ENCODE measurements at regions not wholly inside any gene's neighbourhood (a gene's known extent, or its start where the extent isn't known, plus 50 kb on each side); places are given as distances from the start of the nearest gene placed in this dataset.

DNA sequence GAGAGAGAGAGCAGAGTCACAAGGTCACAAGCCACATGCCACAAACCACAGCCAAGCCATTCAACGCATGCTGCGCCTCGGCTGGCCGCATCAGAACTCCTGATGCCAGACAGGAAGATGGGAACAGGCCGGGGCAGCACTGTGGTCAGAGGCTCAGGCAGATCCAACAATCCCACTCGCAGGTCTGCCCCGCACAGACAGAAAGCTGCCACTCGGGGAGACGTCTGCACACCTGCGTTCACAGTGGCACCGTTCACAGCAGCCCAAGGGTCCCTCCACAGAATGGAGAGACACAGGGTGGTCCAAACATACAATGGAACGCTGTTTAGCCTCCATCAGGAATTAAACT, 408.8 kb downstream of the CTTN start:
- ChIA-PET POLR2A (ENCODE audit: unreplicated experiment) (no interaction called here), CTCF (no interaction called here)
- no peaks in the 10 kb centered on the region for H3K4me1 ChIP-seq (replicated peaks; ENCODE audit: insufficient read depth)
- H3K36me3 ChIP-seq (ENCODE audit: low read depth): no peaks in the 10 kb centered on the region
- no peak for DNase-seq
- H3K79me2 ChIP-seq (ENCODE audit: low read depth): no peaks in the 10 kb centered on the region
- BruUV-seq (replicated peaks): no TSS peak
- no peak overlapping the region for H3K4me2 ChIP-seq
- H3K9me2 ChIP-seq (ENCODE audit: insufficient read depth): 0 out of 2 replicates have a peak, but pooled peaks cover 4% of the 10 kb centered on the region
- no peaks in the 10 kb centered on the region for H4K20me1 ChIP-seq (ENCODE audit: insufficient read depth)
- intact Hi-C loops (cut with micrococcal nuclease; ENCODE audit: unreplicated experiment): no loop called here
- no peaks in the 10 kb centered on the region for H3K9me3 ChIP-seq (ENCODE audit: insufficient read depth, low read depth)
- TF ChIP-seq, protein P1, sequence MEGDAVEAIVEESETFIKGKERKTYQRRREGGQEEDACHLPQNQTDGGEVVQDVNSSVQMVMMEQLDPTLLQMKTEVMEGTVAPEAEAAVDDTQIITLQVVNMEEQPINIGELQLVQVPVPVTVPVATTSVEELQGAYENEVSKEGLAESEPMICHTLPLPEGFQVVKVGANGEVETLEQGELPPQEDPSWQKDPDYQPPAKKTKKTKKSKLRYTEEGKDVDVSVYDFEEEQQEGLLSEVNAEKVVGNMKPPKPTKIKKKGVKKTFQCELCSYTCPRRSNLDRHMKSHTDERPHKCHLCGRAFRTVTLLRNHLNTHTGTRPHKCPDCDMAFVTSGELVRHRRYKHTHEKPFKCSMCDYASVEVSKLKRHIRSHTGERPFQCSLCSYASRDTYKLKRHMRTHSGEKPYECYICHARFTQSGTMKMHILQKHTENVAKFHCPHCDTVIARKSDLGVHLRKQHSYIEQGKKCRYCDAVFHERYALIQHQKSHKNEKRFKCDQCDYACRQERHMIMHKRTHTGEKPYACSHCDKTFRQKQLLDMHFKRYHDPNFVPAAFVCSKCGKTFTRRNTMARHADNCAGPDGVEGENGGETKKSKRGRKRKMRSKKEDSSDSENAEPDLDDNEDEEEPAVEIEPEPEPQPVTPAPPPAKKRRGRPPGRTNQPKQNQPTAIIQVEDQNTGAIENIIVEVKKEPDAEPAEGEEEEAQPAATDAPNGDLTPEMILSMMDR (conservative IDR thresholded peaks at IDR 0.05): no peak
- TF ChIP-seq EZH2 (IDR thresholded peaks at IDR 0.05; ENCODE audit: low read depth): no peak
- no peaks in the 10 kb centered on the region for H3K27me3 ChIP-seq (ENCODE audit: insufficient read depth, low read depth)
- no peak overlapping the region for H3K4me3 ChIP-seq
- H2AFZ ChIP-seq: no peak overlapping the region
- H3K27ac ChIP-seq: no peak overlapping the region
- no peaks in the 10 kb centered on the region for H3F3A ChIP-seq (ENCODE audit: insufficient read depth, low read depth)

DNA sequence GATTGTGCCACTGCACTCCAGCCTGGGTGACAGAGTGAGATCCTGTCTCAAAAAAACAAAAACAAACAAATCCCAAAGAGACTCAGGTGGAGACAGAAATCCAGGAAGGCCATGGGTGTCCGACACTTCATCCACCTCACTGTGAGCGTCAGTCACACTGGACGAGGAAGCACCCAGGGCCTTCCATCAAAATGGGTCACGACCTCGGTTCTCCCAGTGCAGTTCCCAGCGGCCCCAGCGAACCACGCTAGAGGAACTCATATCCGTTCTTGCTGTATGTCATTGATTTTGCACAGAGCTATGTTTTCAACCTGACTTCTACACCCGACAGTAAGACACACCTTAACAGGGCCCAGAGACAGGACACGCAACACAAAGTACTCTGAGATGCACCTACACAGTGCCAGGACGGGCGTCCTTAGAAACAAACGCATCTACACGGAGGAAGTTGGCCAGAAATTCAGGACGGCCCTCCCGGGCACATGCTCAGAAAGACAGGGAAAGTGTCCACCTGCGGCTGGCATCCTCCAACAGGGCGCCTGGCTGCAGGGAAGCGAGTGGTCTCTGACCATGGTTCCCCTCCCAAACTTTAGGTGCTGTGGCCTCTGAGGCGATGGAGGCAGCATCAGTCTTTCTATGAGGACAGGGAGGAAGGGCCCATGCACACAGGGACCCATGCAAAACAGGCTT, 410.5 kb downstream of the CTTN start:
- Histone ChIP-seq H2AFZ (no peak overlapping the region), H3K27me3 (ENCODE audit: insufficient read depth, low read depth) (no peaks in the 10 kb centered on the region), H4K20me1 (ENCODE audit: insufficient read depth) (no peaks in the 10 kb centered on the region), H3K9me3 (ENCODE audit: insufficient read depth, low read depth) (no peaks in the 10 kb centered on the region), H3K27ac (no peak overlapping the region), H3K4me3 (no peak overlapping the region), H3K9me2 (ENCODE audit: insufficient read depth) (no peaks in the 10 kb centered on the region), H3K36me3 (ENCODE audit: low read depth) (no peaks in the 10 kb centered on the region), H3K4me1 (replicated peaks; ENCODE audit: insufficient read depth) (no peaks in the 10 kb centered on the region), H3K4me2 (no peak overlapping the region), H3F3A (ENCODE audit: insufficient read depth, low read depth) (no peaks in the 10 kb centered on the region), H3K79me2 (ENCODE audit: low read depth) (no peaks in the 10 kb centered on the region)
- POLR2A ChIA-PET (ENCODE audit: unreplicated experiment): no interaction called here
- BruUV-seq (replicated peaks): no TSS peak
- intact Hi-C loops (cut with micrococcal nuclease; ENCODE audit: unreplicated experiment): no loop called here
- no peak for DNase-seq
- TF ChIP-seq, protein P1 (conservative IDR thresholded peaks at IDR 0.05): no peak
- TF ChIP-seq EZH2 (IDR thresholded peaks at IDR 0.05; ENCODE audit: low read depth): no peak
- CTCF ChIA-PET: no interaction called here

DNA sequence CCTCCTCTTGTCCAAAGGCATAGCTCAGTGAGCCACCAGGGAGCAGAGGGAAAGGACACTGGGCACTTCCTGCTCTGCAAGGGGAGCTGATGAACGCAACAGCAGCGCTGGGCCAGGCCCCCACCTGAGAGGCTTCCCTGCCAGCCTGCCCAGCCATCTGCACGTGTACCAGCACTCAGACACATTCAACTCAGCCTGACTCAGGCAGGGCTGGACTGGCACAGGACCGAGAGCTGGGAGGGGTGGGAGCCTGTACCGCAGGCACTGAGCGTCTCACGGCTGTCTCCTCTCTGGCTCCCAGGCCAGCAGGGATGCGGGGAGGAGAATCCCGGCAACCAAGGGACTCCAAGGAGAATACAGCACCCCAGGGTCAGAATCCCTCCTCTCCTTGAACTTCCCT, 411.8 kb downstream of the CTTN start:
- Histone ChIP-seq H2AFZ (no peak overlapping the region), H3K27me3 (ENCODE audit: insufficient read depth, low read depth) (no peaks in the 10 kb centered on the region), H3K27ac (no peak overlapping the region), H3K4me1 (replicated peaks; ENCODE audit: insufficient read depth) (no peaks in the 10 kb centered on the region), H3K9me2 (ENCODE audit: insufficient read depth) (no peaks in the 10 kb centered on the region), H3K9me3 (ENCODE audit: insufficient read depth, low read depth) (no peaks in the 10 kb centered on the region), H3F3A (ENCODE audit: insufficient read depth, low read depth) (no peaks in the 10 kb centered on the region), H3K36me3 (ENCODE audit: low read depth) (no peaks in the 10 kb centered on the region), H3K4me2 (no peak overlapping the region), H4K20me1 (ENCODE audit: insufficient read depth) (no peaks in the 10 kb centered on the region), H3K79me2 (ENCODE audit: low read depth) (no peaks in the 10 kb centered on the region), H3K4me3 (no peak overlapping the region)
- no TSS peak for BruUV-seq (replicated peaks)
- CTCF ChIA-PET: no interaction called here
- TF ChIP-seq EZH2 (IDR thresholded peaks at IDR 0.05; ENCODE audit: low read depth): no peak
- TF ChIP-seq, protein P1 (conservative IDR thresholded peaks at IDR 0.05): no peak
- no peak for DNase-seq
- POLR2A ChIA-PET (ENCODE audit: unreplicated experiment): no interaction called here
- intact Hi-C loops (cut with micrococcal nuclease; ENCODE audit: unreplicated experiment): no loop called here
